Stimulated activated CD4-positive, alpha-beta T cell treated with anti-CD3 and anti-CD28 coated beads, TNF-alpha, amount 100 ng/mL, for 24 hours (primary cell): ENCODE measurements at regions not wholly inside any gene's neighbourhood (a gene's known extent, or its start where the extent isn't known, plus 50 kb on each side); places are given as distances from the start of the nearest gene placed in this dataset.

Source experiments
- DNase-seq, 3 experiments: peaks; one replicate each; pipeline ENCODE4 v3.0.0-alpha.2; 2020; ENCODE audit warnings: low read depth in 3 of 3

DNA sequence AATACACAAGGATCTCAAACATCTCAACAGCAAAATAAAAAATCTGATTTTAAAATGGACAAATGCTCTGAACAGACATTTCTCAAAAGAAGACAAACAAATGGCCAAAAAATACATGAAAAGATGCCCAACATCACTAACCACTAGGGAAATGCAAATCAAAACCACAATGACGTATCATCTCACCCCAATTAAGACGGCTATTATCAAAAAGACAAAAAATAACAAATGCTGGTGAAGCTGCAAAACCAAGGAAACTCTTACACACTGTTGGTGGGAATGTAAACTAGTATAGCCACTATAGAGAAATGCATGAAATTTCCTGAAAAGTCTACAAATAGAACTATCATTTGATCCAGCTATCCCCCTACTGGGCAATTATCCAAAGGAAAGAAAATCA lies 145.0 kb downstream of the BTG1 start:
- DNase-seq: no peak

- DNase-seq: no peak
Measured at GRCh38 chr12:91999823-92000222, 145.8 kb downstream of the BTG1 start.

DNA sequence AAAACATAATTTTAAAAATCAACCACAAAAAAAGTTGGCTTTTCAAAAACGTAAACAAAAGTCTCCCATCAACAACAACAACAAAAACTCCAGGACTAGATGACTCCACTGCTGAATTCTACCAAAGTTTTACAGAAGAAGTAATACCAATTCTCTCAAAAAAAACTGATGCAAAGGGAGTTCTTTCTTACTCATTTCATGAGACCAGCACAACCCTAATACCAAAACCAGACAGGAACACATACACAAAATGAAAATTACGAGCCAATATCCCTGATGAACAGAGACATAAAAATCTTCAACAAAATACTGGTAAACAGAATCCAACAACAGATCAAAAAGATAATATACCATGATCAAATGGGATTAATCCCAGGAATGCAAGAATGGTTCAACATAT lies 147.3 kb downstream of the BTG1 start:
- no peak for DNase-seq

DNA sequence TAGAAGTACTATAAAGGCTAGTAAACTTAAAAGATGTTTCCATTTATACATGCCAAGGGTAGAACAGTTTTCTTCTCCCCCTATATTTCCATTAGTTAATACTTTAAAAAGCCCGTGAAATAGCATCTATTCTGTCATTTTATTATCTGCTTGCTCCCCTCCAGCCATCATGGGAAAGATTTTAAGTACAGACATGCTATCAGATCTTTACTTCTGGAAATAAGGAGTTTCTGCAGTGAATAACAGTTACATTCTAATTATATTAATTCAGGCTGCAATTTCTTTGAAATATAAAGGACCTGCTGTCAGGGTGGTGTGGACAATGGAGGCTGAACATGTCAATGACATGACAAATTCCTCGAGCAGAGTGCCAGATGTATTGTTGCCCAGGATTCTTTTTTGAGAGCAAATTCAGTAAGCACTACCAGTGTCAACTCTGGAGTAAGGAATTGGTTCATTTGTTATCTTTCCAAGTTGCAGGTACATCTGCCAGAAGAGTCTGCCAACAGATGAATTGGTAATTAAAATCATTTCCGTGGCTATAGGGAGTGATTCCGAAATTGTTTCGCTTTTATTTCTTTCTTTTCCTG lies 151.3 kb downstream of the BTG1 start:
- DNase-seq: no peak

DNA sequence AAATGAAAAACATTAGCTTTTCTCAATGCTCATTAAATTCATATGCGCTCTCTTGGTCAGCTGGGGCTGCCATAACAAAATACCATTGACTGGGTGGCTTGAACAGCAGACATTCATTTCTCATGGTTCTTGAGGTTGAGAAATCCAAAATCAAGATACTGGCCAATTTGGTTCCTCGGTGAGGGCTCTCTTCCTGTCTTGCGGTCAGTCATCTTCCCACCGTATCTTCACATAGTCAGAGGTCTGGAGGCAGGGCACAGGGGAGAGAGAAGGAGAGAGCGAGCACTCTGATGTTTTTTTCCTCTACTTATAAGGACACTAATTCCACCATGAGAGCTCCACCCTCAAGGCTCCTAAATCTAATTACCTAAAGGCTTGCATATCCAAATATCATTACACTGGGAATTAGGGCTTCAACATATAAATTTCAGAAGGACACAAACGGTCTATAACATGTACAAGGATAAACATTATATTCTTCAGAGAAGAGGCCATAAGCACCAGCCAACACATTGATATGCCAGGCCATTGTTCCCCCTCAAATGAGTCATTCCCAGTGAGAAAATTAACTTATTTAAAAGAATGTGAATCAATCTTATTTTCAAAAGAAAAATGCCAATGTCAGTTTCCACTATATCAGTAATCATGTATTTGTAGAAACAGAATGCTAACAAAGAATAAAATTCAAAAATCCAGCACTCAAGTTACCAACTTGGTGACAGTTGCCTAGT lies 152.2 kb downstream of the BTG1 start:
- DNase-seq: no peak

DNA sequence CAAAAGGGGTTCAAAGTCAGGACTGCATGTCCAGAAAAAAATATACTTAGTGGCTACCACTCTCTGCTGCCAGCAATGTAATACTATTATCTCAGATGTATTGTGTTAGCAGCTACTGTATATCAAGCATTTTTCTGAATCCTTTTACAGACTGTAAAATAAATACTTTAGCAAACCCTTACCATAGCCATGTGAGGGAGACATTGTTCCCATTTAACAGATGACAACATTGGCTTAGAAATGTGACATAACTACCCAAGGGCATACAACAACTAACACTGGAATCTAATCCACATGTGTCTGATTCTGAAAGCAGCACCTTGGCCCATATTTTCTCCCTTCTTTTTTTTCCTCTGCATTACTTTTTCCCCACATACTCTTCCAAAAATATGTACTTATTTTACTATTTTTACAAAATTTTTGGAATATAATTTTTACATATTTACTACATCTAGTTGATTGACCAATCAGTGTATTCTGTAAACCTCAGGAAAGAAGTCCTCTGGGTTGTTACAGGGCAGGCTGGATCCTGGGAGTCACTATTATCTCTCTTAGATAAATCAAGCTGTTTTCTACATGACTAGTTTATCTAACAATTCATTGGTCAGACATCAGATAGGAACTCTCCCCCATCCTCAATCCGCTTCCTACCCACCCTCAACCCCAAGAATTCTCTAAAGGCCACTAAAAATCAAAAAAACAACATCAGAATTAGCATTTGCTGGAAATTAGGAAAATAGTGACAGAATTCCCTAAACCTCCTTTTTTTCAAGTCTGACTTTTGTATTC lies 154.1 kb downstream of the BTG1 start:
- DNase-seq: no peak

DNA sequence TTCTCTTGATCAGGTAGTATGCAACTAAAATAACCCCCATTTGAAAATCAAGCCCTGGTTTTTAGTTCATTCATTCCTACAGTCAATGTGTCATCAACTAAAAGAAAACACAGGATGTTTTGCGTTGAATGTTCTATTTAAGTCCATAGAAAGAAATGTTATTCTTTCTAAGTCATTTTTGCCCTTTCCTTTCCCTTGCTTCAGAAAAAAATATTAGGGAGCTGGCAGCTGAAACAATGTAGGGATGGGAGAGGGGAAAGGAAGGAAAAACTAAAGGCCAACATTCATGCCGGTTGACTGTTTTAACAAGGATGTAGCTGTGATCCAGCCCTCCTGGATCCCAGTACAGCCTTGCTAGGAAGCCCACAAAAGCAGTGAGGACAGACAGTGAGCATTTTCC lies 155.1 kb downstream of the BTG1 start:
- no peak for DNase-seq

GRCh38 chr12:91989143-91989542 lies 156.5 kb downstream of the BTG1 start:
- no peak for DNase-seq

DNA sequence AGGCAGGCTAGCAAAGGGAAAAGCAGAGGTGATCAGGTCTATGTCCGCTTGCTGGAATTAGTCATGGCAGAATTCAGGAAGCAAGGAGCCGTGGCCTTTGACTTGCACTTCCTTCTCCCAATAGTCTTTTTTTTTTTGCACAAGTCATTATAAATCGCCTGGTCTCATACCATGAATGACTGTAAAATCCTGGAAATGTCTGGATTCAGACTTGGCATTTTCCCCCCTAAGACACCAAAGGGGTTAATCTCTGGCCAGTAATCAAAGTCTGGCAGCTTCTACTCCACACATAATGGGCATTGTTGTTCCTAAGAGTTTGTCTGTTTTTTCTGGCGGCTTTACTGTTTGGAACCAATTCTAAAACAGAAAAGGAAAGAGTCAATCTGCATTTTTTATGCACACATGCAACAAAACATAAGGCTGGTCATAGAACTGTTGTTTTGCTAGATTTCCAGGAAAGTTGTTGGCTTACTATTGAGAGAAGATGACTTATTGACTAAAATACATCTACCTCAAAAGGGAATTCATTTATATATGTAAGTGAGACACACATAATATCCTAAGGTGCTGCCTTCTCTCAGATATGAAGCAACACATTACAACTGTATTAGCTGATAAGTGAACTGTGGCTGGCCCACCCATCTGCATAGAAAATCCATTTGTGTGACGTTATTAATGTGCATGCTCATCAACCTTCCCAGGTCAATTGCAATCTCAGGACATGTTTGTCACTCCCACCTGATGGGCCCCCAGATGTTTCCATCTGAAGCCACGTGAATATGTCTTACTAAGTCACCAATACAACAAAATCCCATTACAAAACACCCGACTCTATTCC lies 157.3 kb downstream of the BTG1 start:
- DNase-seq: no peak

DNA sequence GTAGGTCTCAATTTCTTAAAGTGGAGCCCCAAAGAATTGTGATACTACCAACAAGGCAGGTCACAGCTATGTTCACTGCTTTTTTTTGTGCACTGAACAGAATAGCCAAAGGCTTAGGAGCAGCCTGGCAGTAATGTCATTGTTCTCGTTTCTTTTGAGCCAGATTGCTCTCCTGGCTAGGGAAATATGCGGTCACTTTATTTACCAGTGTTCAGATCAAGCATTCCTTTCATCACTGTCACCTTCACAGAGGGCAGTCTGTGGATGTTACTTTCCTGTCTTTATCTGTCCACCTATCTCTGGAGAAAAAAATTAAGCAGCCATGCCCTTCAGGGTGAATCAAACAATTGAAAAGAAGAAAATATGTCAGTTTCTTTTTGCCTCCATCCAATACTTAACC lies 159.6 kb downstream of the BTG1 start:
- no peak for DNase-seq

GRCh38 chr12:91985002-91985787 lies 160.5 kb downstream of the BTG1 start:
- DNase-seq: no peak

DNA sequence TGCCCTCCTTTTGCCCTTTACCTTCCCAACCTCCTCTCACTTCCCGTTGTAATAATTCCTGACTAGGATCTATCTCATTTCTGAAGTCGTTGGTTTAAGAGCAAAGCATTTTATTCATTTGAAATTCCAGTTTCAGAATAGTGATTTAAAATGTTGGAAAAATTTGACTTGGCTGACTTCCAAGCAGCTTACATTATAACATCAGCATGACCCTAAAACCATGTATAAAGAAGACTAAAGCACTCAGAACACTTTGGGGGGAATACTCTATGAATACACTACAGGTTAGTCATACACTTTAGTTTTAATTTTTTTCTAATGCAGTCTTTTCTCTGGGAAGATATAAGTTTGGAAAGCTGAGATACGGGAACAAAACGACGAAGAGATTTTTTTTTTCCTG lies 161.1 kb downstream of the BTG1 start:
- no peak for DNase-seq

GRCh38 chr12:91983935-91984334 lies 161.7 kb downstream of the BTG1 start:
- no peak for DNase-seq

GRCh38 chr12:91982946-91983345 lies 162.7 kb downstream of the BTG1 start:
- DNase-seq: no peak

DNA sequence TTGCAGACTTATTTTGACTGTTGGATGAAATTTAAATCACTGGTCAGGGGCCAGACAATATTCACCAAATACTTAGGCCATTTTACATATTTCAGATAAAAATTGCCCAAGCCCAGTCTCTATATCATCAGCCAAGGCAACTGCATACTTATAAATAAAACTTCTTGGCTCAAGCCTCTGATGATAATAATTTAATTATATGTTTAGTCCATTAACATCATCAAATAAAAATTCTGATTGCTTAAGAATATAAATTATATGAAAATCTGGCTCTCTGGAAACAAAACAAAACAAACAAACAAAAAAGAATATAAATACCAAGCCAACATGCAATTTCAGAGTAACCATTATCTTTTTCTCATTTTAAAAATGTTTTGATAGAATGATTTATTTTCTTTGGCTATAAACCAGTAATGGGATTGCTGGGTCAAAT lies 165.2 kb downstream of the BTG1 start:
- no peak for DNase-seq

DNA sequence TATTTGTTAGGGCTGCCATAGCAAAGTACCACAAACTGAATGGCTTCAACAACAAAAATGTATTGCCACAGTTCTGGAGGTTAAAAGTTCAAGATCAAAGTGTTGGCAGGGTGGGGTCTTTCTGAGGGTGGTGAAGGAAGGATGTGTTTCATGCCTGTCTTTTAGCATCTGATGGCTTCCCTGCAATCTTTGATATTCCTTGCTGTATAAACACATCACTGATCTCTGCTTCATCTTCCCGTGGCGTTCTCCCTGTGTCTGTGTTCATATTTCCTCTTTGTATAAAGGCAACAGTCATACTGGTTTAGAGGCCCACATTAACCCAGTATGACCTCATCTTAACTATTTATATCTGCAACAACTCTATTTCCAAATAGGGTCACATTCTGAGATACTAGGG lies 167.5 kb downstream of the BTG1 start:
- no peak for DNase-seq

DNA sequence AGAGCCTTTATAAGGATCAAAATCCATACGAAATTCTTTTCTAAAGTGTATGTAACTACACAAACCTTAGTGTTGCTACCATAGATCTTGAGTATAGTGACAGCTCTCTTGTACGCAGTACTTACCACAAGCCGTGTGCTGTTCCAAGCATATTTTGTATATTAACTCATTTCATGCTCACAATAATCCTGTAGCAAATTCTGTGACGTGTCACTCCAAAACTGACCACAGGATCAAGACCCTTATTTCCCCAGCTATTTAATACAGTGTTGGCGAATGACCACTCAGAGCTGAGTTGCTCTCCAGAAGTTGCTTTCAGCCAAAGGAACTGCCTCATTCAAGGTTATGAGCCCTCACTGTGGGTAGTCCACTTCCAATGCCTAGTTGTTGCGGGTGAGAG lies 169.8 kb downstream of the BTG1 start:
- DNase-seq: no peak

- DNase-seq: no peak
Measured at GRCh38 chr12:91974541-91975085, 171.0 kb downstream of the BTG1 start.

GRCh38 chr12:91973813-91974212 lies 171.8 kb downstream of the BTG1 start:
- no peak for DNase-seq

GRCh38 chr12:91972896-91973295 lies 172.8 kb downstream of the BTG1 start:
- DNase-seq: no peak

DNA sequence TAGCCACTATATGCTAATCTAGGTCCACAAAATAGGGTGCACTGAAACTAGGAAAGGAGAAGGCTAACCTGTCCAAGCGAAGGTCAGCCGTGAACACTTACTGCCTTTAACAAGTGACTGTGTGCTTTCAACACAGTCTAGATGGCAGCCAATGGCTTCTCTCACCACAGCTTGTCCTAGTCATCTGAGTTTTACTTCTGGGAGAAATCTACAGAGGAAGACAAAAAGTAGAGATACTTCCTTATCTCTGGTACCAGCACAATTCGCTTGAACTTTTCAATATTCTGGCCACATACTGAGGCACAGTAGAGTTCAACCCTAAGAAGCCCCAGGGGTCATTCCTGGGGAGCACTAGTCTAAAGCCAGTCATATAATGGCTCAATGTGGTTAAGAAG lies 176.9 kb downstream of the BTG1 start:
- no peak for DNase-seq
